ENCODE measurements at regions not wholly inside any gene's neighbourhood (a gene's known extent, or its start where the extent isn't known, plus 50 kb on each side); places are given as distances from the start of the nearest gene placed in this dataset.

- DNase-seq, result no peak
- BruUV-seq (replicated peaks), result no TSS peak
- Mint-ChIP-seq H3K9me3 (ENCODE audit: low read depth, unreplicated experiment) (no peaks in the 10 kb centered on the region), H3K36me3 (ENCODE audit: insufficient read depth, unreplicated experiment) (no peaks in the 10 kb centered on the region), H3K4me3 (ENCODE audit: low read depth, unreplicated experiment) (no peak overlapping the region), H3K4me1 (ENCODE audit: low read depth, unreplicated experiment) (no peaks in the 10 kb centered on the region), H3K27me3 (ENCODE audit: unreplicated experiment) (no peaks in the 10 kb centered on the region), H3K27ac (ENCODE audit: unreplicated experiment) (no peak overlapping the region)
- intact Hi-C loops (cut with micrococcal nuclease; ENCODE audit: unreplicated experiment), result no loop called here
- no peak for TF ChIP-seq CTCF (IDR thresholded peaks at IDR 0.05; ENCODE audit: unreplicated experiment)
- CTCF ChIA-PET, result no interaction called here
These were observed 276.8 kb upstream of the TMPO start for GRCh38 chr12:98238515-98239130.

- Mint-ChIP-seq H3K9me3 (ENCODE audit: low read depth, unreplicated experiment) (no peaks in the 10 kb centered on the region), H3K27me3 (ENCODE audit: unreplicated experiment) (no peaks in the 10 kb centered on the region), H3K36me3 (ENCODE audit: insufficient read depth, unreplicated experiment) (no peaks in the 10 kb centered on the region), H3K4me3 (ENCODE audit: low read depth, unreplicated experiment) (no peak overlapping the region), H3K27ac (ENCODE audit: unreplicated experiment) (no peak overlapping the region), H3K4me1 (ENCODE audit: low read depth, unreplicated experiment) (no peaks in the 10 kb centered on the region)
- CTCF ChIA-PET, result no interaction called here
- intact Hi-C loops (cut with micrococcal nuclease; ENCODE audit: unreplicated experiment), result no loop called here
- no peak for TF ChIP-seq CTCF (IDR thresholded peaks at IDR 0.05; ENCODE audit: unreplicated experiment)
- DNase-seq, result no peak
- BruUV-seq (replicated peaks), result no TSS peak
These were observed 272.2 kb upstream of the TMPO start for GRCh38 chr12:98243190-98243589.

- no peaks in the 10 kb centered on the region for H3K9me3 Mint-ChIP-seq (ENCODE audit: low read depth, unreplicated experiment)
- H3K4me3 Mint-ChIP-seq (ENCODE audit: low read depth, unreplicated experiment), result no peak overlapping the region
- no peak for TF ChIP-seq CTCF (IDR thresholded peaks at IDR 0.05; ENCODE audit: unreplicated experiment)
- CTCF ChIA-PET, result no interaction called here
- no peaks in the 10 kb centered on the region for H3K4me1 Mint-ChIP-seq (ENCODE audit: low read depth, unreplicated experiment)
- no peak for DNase-seq
- intact Hi-C loops (cut with micrococcal nuclease; ENCODE audit: unreplicated experiment), result no loop called here
- H3K36me3 Mint-ChIP-seq (ENCODE audit: insufficient read depth, unreplicated experiment), result no peaks in the 10 kb centered on the region
- BruUV-seq (replicated peaks), result no TSS peak
- no peak overlapping the region for H3K27ac Mint-ChIP-seq (ENCODE audit: unreplicated experiment)
- H3K27me3 Mint-ChIP-seq (ENCODE audit: unreplicated experiment), result no peaks in the 10 kb centered on the region
These were observed 271.3 kb upstream of the TMPO start for GRCh38 chr12:98244136-98244535.

- no peaks in the 10 kb centered on the region for H3K36me3 Mint-ChIP-seq (ENCODE audit: insufficient read depth, unreplicated experiment)
- no peaks in the 10 kb centered on the region for H3K9me3 Mint-ChIP-seq (ENCODE audit: low read depth, unreplicated experiment)
- CTCF ChIA-PET, result no interaction called here
- H3K27ac Mint-ChIP-seq (ENCODE audit: unreplicated experiment), result no peak overlapping the region
- intact Hi-C loops (cut with micrococcal nuclease; ENCODE audit: unreplicated experiment), result no loop called here
- no peak for DNase-seq
- no peak overlapping the region for H3K4me3 Mint-ChIP-seq (ENCODE audit: low read depth, unreplicated experiment)
- no peaks in the 10 kb centered on the region for H3K4me1 Mint-ChIP-seq (ENCODE audit: low read depth, unreplicated experiment)
- peaks cover 40% of the 10 kb centered on the region for H3K27me3 Mint-ChIP-seq (ENCODE audit: unreplicated experiment)
- TF ChIP-seq CTCF (IDR thresholded peaks at IDR 0.05; ENCODE audit: unreplicated experiment), result no peak
- no TSS peak for BruUV-seq (replicated peaks)
These were observed 262.0 kb upstream of the TMPO start for GRCh38 chr12:98253207-98254037.
